ENCODE measurements at regions not wholly inside any gene's neighbourhood (a gene's known extent, or its start where the extent isn't known, plus 50 kb on each side); places are given as distances from the start of the nearest gene placed in this dataset.

- Histone ChIP-seq H3K4me2 (ENCODE audit: insufficient read depth, low read length) (no peak overlapping the region), H3K4me3 (no peak overlapping the region), H3K9me1 (ENCODE audit: control insufficient read depth, insufficient read depth, low read length) (no peaks in the 10 kb centered on the region), H4K20me1 (replicated peaks; ENCODE audit: control insufficient read depth, insufficient read depth, low read length) (no peaks in the 10 kb centered on the region), H2AFZ (ENCODE audit: low read depth, low read length) (no peak overlapping the region), H3K27me3 (ENCODE audit: control insufficient read depth in 2 of 2, insufficient read depth in 2 of 2, low read length in 2 of 2) (no peaks in the 10 kb centered on the region), H3K4me1 (replicated peaks in 1 of 2; ENCODE audit: control insufficient read depth in 2 of 2, insufficient read depth in 2 of 2, low read length in 2 of 2) (no peaks in the 10 kb centered on the region), H3K79me2 (ENCODE audit: control insufficient read depth, insufficient read depth, low read length) (no peaks in the 10 kb centered on the region), H3K36me3 (ENCODE audit: control insufficient read depth, insufficient read depth, low read length) (no peaks in the 10 kb centered on the region), H3K27ac (ENCODE audit: extremely low read depth, low read depth, low read length) (no peak overlapping the region), H3K9ac (ENCODE audit: insufficient read depth in 1 of 2, low read depth in 2 of 2, low read length in 2 of 2) (no peak overlapping the region), H3K9me3 (replicated peaks; ENCODE audit: control insufficient read depth, insufficient read depth, low read depth, low read length) (no peaks in the 10 kb centered on the region)
- no TSS peak for BruUV-seq (replicated peaks)
- in situ Hi-C loops (cut with MboI) = no loop called here
- ATAC-seq = no peak
- CTCF ChIA-PET (ENCODE audit: low intra/inter-chr PET ratio) = no interaction called here
- no peak for DNase-seq (ENCODE audit: extremely low read depth in 1 of 4, low spot score in 3 of 4)
- intact Hi-C loops (cut with micrococcal nuclease) = no loop called here
- under 1% methylated on average over 6 of the region's 6 CpGs for WGBS (ENCODE audit: insufficient coverage, low coverage, missing lambda C conversion rate)
- TF ChIP-seq THRAP3 (IDR thresholded peaks at IDR 0.05; ENCODE audit: borderline replicate concordance) = no peak
- TF ChIP-seq ZNF133 (CRISPR knock-in tag; IDR thresholded peaks at IDR 0.05) = no peak
- no peak for TF ChIP-seq NFE2L1 (tag; IDR thresholded peaks at IDR 0.05; ENCODE audit: borderline replicate concordance, low read depth)
- no peak for TF ChIP-seq E2F3 (CRISPR knock-in tag; IDR thresholded peaks at IDR 0.05)
- no peak for TF ChIP-seq ZBTB17 (CRISPR knock-in tag; IDR thresholded peaks at IDR 0.05)
- no peak for TF ChIP-seq SOX6 (IDR thresholded peaks at IDR 0.05)
- TF ChIP-seq MTA1 (IDR thresholded peaks at IDR 0.05; ENCODE audit: borderline replicate concordance) = no peak
- TF ChIP-seq ZNF79 (CRISPR knock-in tag; IDR thresholded peaks at IDR 0.05; ENCODE audit: low read depth) = no peak
- TF ChIP-seq ZBTB8A (IDR thresholded peaks at IDR 0.05; ENCODE audit: partially characterized antibody) = no peak
- no peak for FAIRE-seq
- POLR2A ChIA-PET = no interaction called here
These were observed 192.1 kb upstream of the EOMES start for GRCh38 chr3:27914199-27914598.

Data from K562 (cell line).